GM18951 (cell line): ENCODE measurements at regions not wholly inside any gene's neighbourhood (a gene's known extent, or its start where the extent isn't known, plus 50 kb on each side); places are given as distances from the start of the nearest gene placed in this dataset.
"Not testable (repeated sequence)": the region's sequence is repeated elsewhere in the genome, so short reads cannot be mapped to it uniquely, and the experiment has no call there.

Experiments
- POLR2A ChIP-seq: IDR thresholded peaks from 4 replicates; pipeline ENCODE4 v1.6.1; 2011; ENCODE audit warnings: mild to moderate bottlenecking; ENCODE audit not compliant: insufficient read length, insufficient read depth; ENCODE audit errors: extremely low read depth
- in situ Hi-C: fragments of 300-500 bp; cut with MboI; formaldehyde crosslinking; loops from one replicate; pipeline ENCODE4 v1.12.0; 2022; ENCODE audit warnings: low sequenced_read_pairs, mixed read lengths, inconsistent platforms; ENCODE audit not compliant: unreplicated experiment

GRCh38 chr14:106766145-106766544 is 1239.8 kb downstream of the TMEM121 start:
- TF ChIP-seq POLR2A = no peak
- in situ Hi-C loops = loop anchor here (10.0 kb wide), 1 partner anchor 51 kb away; no protein-coding TSS in a partner anchor

- in situ Hi-C loops = loop anchor here (10.0 kb wide), 1 partner anchor 52 kb away; no protein-coding TSS in a partner anchor
Measured at GRCh38 chr14:106766551-106767277, 1240.3 kb downstream of the TMEM121 start.

GRCh38 chr14:106768230-106768629 is 1241.8 kb downstream of the TMEM121 start:
- in situ Hi-C loops = loop anchor here (10.0 kb wide), 1 partner anchor 53 kb away; no protein-coding TSS in a partner anchor

- in situ Hi-C loops = loop anchor here (10.0 kb wide), 1 partner anchor 54 kb away; no protein-coding TSS in a partner anchor
Measured at GRCh38 chr14:106768972-106769700, 1242.8 kb downstream of the TMEM121 start.

GRCh38 chr14:106770158-106770672 is 1243.8 kb downstream of the TMEM121 start:
- in situ Hi-C loops = not testable (repeated sequence)

- in situ Hi-C loops = not testable (repeated sequence)
Measured at GRCh38 chr14:106774889-106775480, 1248.6 kb downstream of the TMEM121 start.

- TF ChIP-seq POLR2A = no peak
- in situ Hi-C loops = no loop called here
Measured at GRCh38 chr14:106776395-106776983, 1250.1 kb downstream of the TMEM121 start.

GRCh38 chr14:106778986-106779385 is 1252.6 kb downstream of the TMEM121 start:
- in situ Hi-C loops = no loop called here
- no peak for TF ChIP-seq POLR2A

GRCh38 chr14:106786697-106787096 is 1260.3 kb downstream of the TMEM121 start:
- TF ChIP-seq POLR2A = no peak
- in situ Hi-C loops = no loop called here

- no peak for TF ChIP-seq POLR2A
- in situ Hi-C loops = no loop called here
Measured at GRCh38 chr14:106787626-106788025, 1261.2 kb downstream of the TMEM121 start.

GRCh38 chr14:106788534-106788933 is 1262.2 kb downstream of the TMEM121 start:
- TF ChIP-seq POLR2A = no peak
- in situ Hi-C loops = no loop called here

GRCh38 chr14:106789318-106789717 is 1262.9 kb downstream of the TMEM121 start:
- no peak for TF ChIP-seq POLR2A
- in situ Hi-C loops = no loop called here

GRCh38 chr14:106790189-106791036 is 1264.0 kb downstream of the TMEM121 start:
- in situ Hi-C loops = no loop called here
- no peak for TF ChIP-seq POLR2A

GRCh38 chr14:106792543-106792942 is 1266.2 kb downstream of the TMEM121 start:
- no peak for TF ChIP-seq POLR2A
- in situ Hi-C loops = no loop called here

GRCh38 chr14:106798166-106798565 is 1271.8 kb downstream of the TMEM121 start:
- in situ Hi-C loops = not testable (repeated sequence)
